ENCODE measurements at regions not wholly inside any gene's neighbourhood (a gene's known extent, or its start where the extent isn't known, plus 50 kb on each side); places are given as distances from the start of the nearest gene placed in this dataset.

DNA sequence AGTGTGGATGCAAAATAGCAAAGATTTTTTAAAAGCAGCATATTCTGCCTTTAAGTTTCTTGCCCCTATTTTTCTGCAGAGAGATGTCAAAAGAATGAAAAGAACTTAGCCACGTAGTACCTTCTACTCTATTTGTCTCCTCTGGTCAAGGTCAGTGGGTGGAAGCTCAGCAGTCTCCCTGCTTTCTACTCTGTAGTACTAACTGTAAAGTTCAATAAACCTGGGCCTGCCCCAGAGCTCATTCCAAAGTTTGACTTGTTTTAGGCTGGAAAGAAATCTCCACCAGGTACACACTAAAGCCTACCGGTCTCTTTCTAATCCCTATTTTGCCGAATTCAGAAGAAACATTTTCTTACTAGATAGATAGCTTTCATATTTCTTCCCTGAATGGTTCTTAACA is 247.9 kb upstream of the ARHGAP20 start:
- Histone ChIP-seq H3K27ac (ENCODE audit: low read depth, low read length) (no peak overlapping the region), H3K9ac (ENCODE audit: low read length) (no peak overlapping the region), H2AFZ (ENCODE audit: insufficient read depth, low read length, poor library complexity) (no peak overlapping the region), H2AK5ac (ENCODE audit: low read length) (no peak overlapping the region), H3K4me1 (ENCODE audit: control insufficient read depth in 1 of 2, insufficient read depth in 2 of 2, low read length in 2 of 2) (no peaks in the 10 kb centered on the region), H4K91ac (ENCODE audit: low read depth, low read length) (no peak overlapping the region), H3K4ac (ENCODE audit: low read depth, low read length) (no peak overlapping the region), H3K79me2 (ENCODE audit: control insufficient read depth, insufficient read depth, low read length, poor library complexity) (no peaks in the 10 kb centered on the region), H3K4me2 (ENCODE audit: low read length) (no peak overlapping the region), H3K4me3 (ENCODE audit: low read depth, low read length) (no peak overlapping the region), H4K8ac (ENCODE audit: low read depth, low read length) (no peak overlapping the region), H3K14ac (ENCODE audit: low read length) (no peak overlapping the region), H3K79me1 (ENCODE audit: low read length) (no peaks in the 10 kb centered on the region), H3K18ac (ENCODE audit: low read length) (no peak overlapping the region), H4K12ac (ENCODE audit: low read depth, low read length) (no peak overlapping the region), H3K9me3 (ENCODE audit: insufficient read depth, low read depth, low read length) (no peaks in the 10 kb centered on the region), H2BK120ac (ENCODE audit: insufficient read depth, low read length, poor library complexity) (no peak overlapping the region), H2BK5ac (ENCODE audit: low read depth, low read length, poor library complexity) (no peak overlapping the region), H3K23ac (ENCODE audit: low read length) (no peak overlapping the region), H3K27me3 (ENCODE audit: insufficient read depth, low read length) (no peaks in the 10 kb centered on the region), H2BK12ac (ENCODE audit: low read length) (no peak overlapping the region), H3K36me3 (ENCODE audit: control insufficient read depth in 1 of 2, insufficient read depth in 2 of 2, low read length in 2 of 2) (no peaks in the 10 kb centered on the region)
- WGBS (ENCODE audit: extremely low coverage, insufficient coverage, insufficient read length): no CpG with 5 or more reads among the region's 3 CpGs
- no peak for DNase-seq

DNA sequence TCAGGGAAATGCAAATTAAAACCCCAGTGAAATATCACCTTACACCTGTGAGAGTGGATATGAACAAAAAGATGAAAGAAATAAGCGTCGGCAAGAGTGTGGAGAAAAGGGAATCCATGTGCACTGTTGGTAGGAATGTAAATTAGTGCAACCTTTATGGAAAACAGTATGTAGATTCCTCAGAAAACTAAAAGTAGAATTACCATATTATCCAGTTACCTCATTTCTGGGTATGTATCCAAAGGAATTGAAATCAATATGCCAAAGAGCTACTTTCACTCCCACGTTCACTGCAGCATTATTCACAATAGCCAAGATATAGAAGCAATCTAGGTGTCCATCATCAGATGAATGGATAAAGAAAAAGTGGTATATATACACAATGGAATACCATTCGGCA is 246.0 kb upstream of the ARHGAP20 start:
- Histone ChIP-seq H3K4me3 (ENCODE audit: low read depth, low read length) (no peak overlapping the region), H4K12ac (ENCODE audit: low read depth, low read length) (no peak overlapping the region), H3K79me2 (ENCODE audit: control insufficient read depth, insufficient read depth, low read length, poor library complexity) (no peaks in the 10 kb centered on the region), H3K18ac (ENCODE audit: low read length) (no peak overlapping the region), H2AK5ac (ENCODE audit: low read length) (no peak overlapping the region), H3K9me3 (ENCODE audit: insufficient read depth, low read depth, low read length) (no peaks in the 10 kb centered on the region), H3K27me3 (ENCODE audit: insufficient read depth, low read length) (no peaks in the 10 kb centered on the region), H3K79me1 (ENCODE audit: low read length) (no peaks in the 10 kb centered on the region), H3K23ac (ENCODE audit: low read length) (no peak overlapping the region), H2AFZ (ENCODE audit: insufficient read depth, low read length, poor library complexity) (no peak overlapping the region), H3K27ac (ENCODE audit: low read depth, low read length) (no peak overlapping the region), H2BK5ac (ENCODE audit: low read depth, low read length, poor library complexity) (no peak overlapping the region), H3K9ac (ENCODE audit: low read length) (no peak overlapping the region), H3K4ac (ENCODE audit: low read depth, low read length) (no peak overlapping the region), H3K4me1 (ENCODE audit: control insufficient read depth in 1 of 2, insufficient read depth in 2 of 2, low read length in 2 of 2) (no peaks in the 10 kb centered on the region), H2BK12ac (ENCODE audit: low read length) (no peak overlapping the region), H4K91ac (ENCODE audit: low read depth, low read length) (no peak overlapping the region), H3K36me3 (ENCODE audit: control insufficient read depth in 1 of 2, insufficient read depth in 2 of 2, low read length in 2 of 2) (no peaks in the 10 kb centered on the region), H4K8ac (ENCODE audit: low read depth, low read length) (no peak overlapping the region), H3K14ac (ENCODE audit: low read length) (no peak overlapping the region), H2BK120ac (ENCODE audit: insufficient read depth, low read length, poor library complexity) (no peak overlapping the region), H3K4me2 (ENCODE audit: low read length) (no peak overlapping the region)
- DNase-seq: no peak
- WGBS (ENCODE audit: extremely low coverage, insufficient coverage, insufficient read length): no CpG with 5 or more reads among the region's 4 CpGs

DNA sequence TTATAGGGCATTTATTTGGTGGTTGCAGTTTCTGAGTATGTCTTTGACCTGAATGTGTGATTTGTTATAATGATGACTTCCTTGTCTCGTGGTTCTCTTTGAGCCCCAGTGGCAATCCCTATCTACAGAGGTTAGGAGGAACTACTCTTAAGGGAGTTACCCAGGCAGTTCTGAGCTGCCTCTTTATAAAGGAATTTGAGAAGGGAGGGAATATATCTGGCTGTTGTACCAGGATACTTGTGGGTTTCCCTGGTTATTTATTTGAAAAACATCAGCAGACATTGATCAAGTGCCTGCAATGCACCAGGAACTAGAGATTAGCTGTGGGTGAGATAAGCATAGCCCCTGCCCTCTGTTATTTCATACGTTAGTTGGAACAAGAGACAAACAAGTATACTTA is 243.5 kb upstream of the ARHGAP20 start:
- Histone ChIP-seq H3K79me2 (ENCODE audit: control insufficient read depth, insufficient read depth, low read length, poor library complexity) (no peaks in the 10 kb centered on the region), H3K9ac (ENCODE audit: low read length) (no peak overlapping the region), H3K4ac (ENCODE audit: low read depth, low read length) (no peak overlapping the region), H3K18ac (ENCODE audit: low read length) (no peak overlapping the region), H3K9me3 (ENCODE audit: insufficient read depth, low read depth, low read length) (no peaks in the 10 kb centered on the region), H3K23ac (ENCODE audit: low read length) (no peak overlapping the region), H4K91ac (ENCODE audit: low read depth, low read length) (no peak overlapping the region), H4K8ac (ENCODE audit: low read depth, low read length) (no peak overlapping the region), H3K36me3 (ENCODE audit: control insufficient read depth in 1 of 2, insufficient read depth in 2 of 2, low read length in 2 of 2) (no peaks in the 10 kb centered on the region), H3K14ac (ENCODE audit: low read length) (no peak overlapping the region), H2AK5ac (ENCODE audit: low read length) (no peak overlapping the region), H3K27ac (ENCODE audit: low read depth, low read length) (no peak overlapping the region), H2BK120ac (ENCODE audit: insufficient read depth, low read length, poor library complexity) (no peak overlapping the region), H3K4me1 (ENCODE audit: control insufficient read depth in 1 of 2, insufficient read depth in 2 of 2, low read length in 2 of 2) (no peaks in the 10 kb centered on the region), H3K27me3 (ENCODE audit: insufficient read depth, low read length) (no peaks in the 10 kb centered on the region), H2AFZ (ENCODE audit: insufficient read depth, low read length, poor library complexity) (no peak overlapping the region), H3K4me2 (ENCODE audit: low read length) (no peak overlapping the region), H3K79me1 (ENCODE audit: low read length) (no peaks in the 10 kb centered on the region), H2BK5ac (ENCODE audit: low read depth, low read length, poor library complexity) (no peak overlapping the region), H3K4me3 (ENCODE audit: low read depth, low read length) (no peak overlapping the region), H4K12ac (ENCODE audit: low read depth, low read length) (no peak overlapping the region), H2BK12ac (ENCODE audit: low read length) (no peak overlapping the region)
- no peak for DNase-seq
- WGBS (ENCODE audit: extremely low coverage, insufficient coverage, insufficient read length): no CpG with 5 or more reads among the region's 2 CpGs

DNA sequence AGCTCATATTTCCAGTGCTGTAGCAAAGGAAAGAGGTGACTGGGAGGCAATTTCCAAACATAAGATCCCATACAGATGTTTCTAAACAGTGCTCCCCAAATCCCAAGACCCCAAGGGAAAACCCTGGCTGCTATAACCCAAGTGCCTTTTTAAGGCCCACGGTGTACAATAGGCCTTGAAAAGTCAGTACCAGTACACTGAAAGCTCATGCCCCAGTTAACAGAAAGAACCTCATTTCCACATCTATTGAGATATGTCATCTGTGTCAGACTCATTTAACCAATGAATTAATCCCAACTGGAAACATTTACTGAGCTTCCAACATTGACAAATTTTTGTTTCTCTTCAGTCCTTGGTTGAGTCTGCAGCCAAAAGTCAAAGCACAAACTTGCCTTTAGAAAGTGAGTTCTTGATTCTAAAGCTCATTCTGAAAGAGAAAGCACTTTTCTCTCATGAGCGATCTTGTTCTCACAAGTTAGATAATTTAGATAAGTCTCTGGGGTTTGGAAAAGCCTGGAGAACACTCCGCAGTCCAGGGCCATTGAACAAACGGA is 239.8 kb upstream of the ARHGAP20 start:
- no peak overlapping the region for H3K27ac ChIP-seq (ENCODE audit: low read depth, low read length)
- no peak overlapping the region for H2BK5ac ChIP-seq (ENCODE audit: low read depth, low read length, poor library complexity)
- no CpG with 5 or more reads among the region's 4 CpGs for WGBS (ENCODE audit: extremely low coverage, insufficient coverage, insufficient read length)
- no peaks in the 10 kb centered on the region for H3K4me1 ChIP-seq (ENCODE audit: control insufficient read depth in 1 of 2, insufficient read depth in 2 of 2, low read length in 2 of 2)
- no peak overlapping the region for H3K14ac ChIP-seq (ENCODE audit: low read length)
- no peak overlapping the region for H2AK5ac ChIP-seq (ENCODE audit: low read length)
- no peak overlapping the region for H4K8ac ChIP-seq (ENCODE audit: low read depth, low read length)
- H2BK120ac ChIP-seq (ENCODE audit: insufficient read depth, low read length, poor library complexity): no peak overlapping the region
- no peak overlapping the region for H3K9ac ChIP-seq (ENCODE audit: low read length)
- H2AFZ ChIP-seq (ENCODE audit: insufficient read depth, low read length, poor library complexity): no peak overlapping the region
- H4K91ac ChIP-seq (ENCODE audit: low read depth, low read length): no peak overlapping the region
- DNase-seq: no peak
- H3K23ac ChIP-seq (ENCODE audit: low read length): no peak overlapping the region
- H3K36me3 ChIP-seq (ENCODE audit: control insufficient read depth in 1 of 2, insufficient read depth in 2 of 2, low read length in 2 of 2): no peaks in the 10 kb centered on the region
- no peak overlapping the region for H3K4me2 ChIP-seq (ENCODE audit: low read length)
- H3K4me3 ChIP-seq (ENCODE audit: low read depth, low read length): no peak overlapping the region
- peaks cover 2% of the 10 kb centered on the region for H3K9me3 ChIP-seq (ENCODE audit: insufficient read depth, low read depth, low read length)
- no peak overlapping the region for H4K12ac ChIP-seq (ENCODE audit: low read depth, low read length)
- H3K18ac ChIP-seq (ENCODE audit: low read length): no peak overlapping the region
- H2BK12ac ChIP-seq (ENCODE audit: low read length): no peak overlapping the region
- no peaks in the 10 kb centered on the region for H3K79me2 ChIP-seq (ENCODE audit: control insufficient read depth, insufficient read depth, low read length, poor library complexity)
- H3K4ac ChIP-seq (ENCODE audit: low read depth, low read length): no peak overlapping the region
- H3K79me1 ChIP-seq (ENCODE audit: low read length): no peaks in the 10 kb centered on the region
- no peaks in the 10 kb centered on the region for H3K27me3 ChIP-seq (ENCODE audit: insufficient read depth, low read length)
